H1 (cell line): ENCODE measurements at regions not wholly inside any gene's neighbourhood (a gene's known extent, or its start where the extent isn't known, plus 50 kb on each side); places are given as distances from the start of the nearest gene placed in this dataset.

Experiments used
- FOSL1 ChIP-seq: IDR thresholded peaks from 2 replicates; pipeline ENCODE4 v1.6.1; 2011; ENCODE audit warnings: mild to moderate bottlenecking, low read depth, low read length, moderate library complexity; ENCODE audit not compliant: insufficient read depth
- GABPA ChIP-seq: IDR thresholded peaks from 2 replicates; pipeline ENCODE4 v1.6.1; 2011; ENCODE audit warnings: mild to moderate bottlenecking, low read length, moderate library complexity, borderline replicate concordance; ENCODE audit not compliant: insufficient read depth
- HDAC2 ChIP-seq, 2 experiments: fragments of 300-600 bp in 1 of 2; sonication (generic) in 1 of 2; IDR thresholded peaks; 2 replicates each; pipeline ENCODE4 v1.6.1; 2011 to 2012; ENCODE audit warnings: low read depth in 2 of 2, low read length in 2 of 2, mild to moderate bottlenecking in 2 of 2, moderate library complexity in 2 of 2, borderline replicate concordance in 1 of 2, inconsistent platforms in 1 of 2
- ZNF274 ChIP-seq: IDR thresholded peaks from 2 replicates; pipeline ENCODE4 v1.7.0; 2012; ENCODE audit warnings: low read length, borderline replicate concordance; ENCODE audit errors: extremely low read depth

DNA sequence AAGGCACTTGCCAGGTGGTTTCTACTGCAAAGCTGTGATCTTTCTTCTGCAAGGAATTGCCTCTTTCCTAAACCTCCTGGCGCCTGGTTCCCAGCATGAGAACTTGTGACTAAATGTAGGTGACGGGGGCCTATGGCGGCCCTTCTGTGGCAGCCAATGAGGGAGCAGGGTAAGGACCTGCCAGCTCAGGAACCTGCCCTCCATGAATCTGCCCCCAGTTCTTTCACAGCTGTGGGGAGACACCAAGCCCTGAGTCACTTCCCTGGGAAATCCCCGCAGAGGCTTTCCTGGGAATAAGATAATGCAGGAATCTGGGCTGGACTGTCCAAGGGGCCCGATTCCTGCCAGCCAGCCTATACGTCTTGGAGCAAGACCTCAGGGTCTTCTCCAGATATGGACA is 56.7 kb upstream of the CTNNA1 start (continued):
- TF ChIP-seq HDAC2 (IDR thresholded peaks at IDR 0.05; ENCODE audit: borderline replicate concordance in 1 of 2, low read depth in 2 of 2, low read length in 2 of 2) (no peak), GABPA (no peak), ZNF274 (no peak), FOSL1 (no peak)
